Skeletal muscle satellite cell (primary cell): ENCODE measurements at regions not wholly inside any gene's neighbourhood (a gene's known extent, or its start where the extent isn't known, plus 50 kb on each side); places are given as distances from the start of the nearest gene placed in this dataset. TPM values are rescaled to one million over a fixed set of nuclear protein-coding genes. Genes with fewer than 3 reads are reported as not detected.

ENCODE experiments used
- small RNA-seq: library from RNA; depleted of rRNA; stranded (forward); fragments of <200 nt; gene quantifications from one replicate; pipeline ENCODE3, GENCODE V24; 2012

Small RNA genes lying in the stretch of these regions (small RNA-seq; reads per million reads assigned to genes)
- gene AC024255.1, result not detected
